SW 1271 (cell line): ENCODE measurements at regions not wholly inside any gene's neighbourhood (a gene's known extent, or its start where the extent isn't known, plus 50 kb on each side); places are given as distances from the start of the nearest gene placed in this dataset.
"Not testable (repeated sequence)": the region's sequence is repeated elsewhere in the genome, so short reads cannot be mapped to it uniquely, and the experiment has no call there.

Experiments
- DNase-seq, 2 experiments: peaks; one replicate each; lab custom pipeline; 2025; lab: John Stamatoyannopoulos, UW

GRCh38 chr7:34207810-34208209 lies 302.5 kb downstream of the BMPER start:
- DNase-seq, result no peak

GRCh38 chr7:34208878-34209621 lies 303.7 kb downstream of the BMPER start:
- DNase-seq, result no peak

GRCh38 chr7:34211018-34211417 lies 305.7 kb downstream of the BMPER start:
- DNase-seq, result no peak

- no peak for DNase-seq
Observed at GRCh38 chr7:34217972-34218371, 312.6 kb downstream of the BMPER start.

GRCh38 chr7:34219153-34219718 lies 313.9 kb downstream of the BMPER start:
- DNase-seq, result no peak

GRCh38 chr7:34220506-34221185 lies 315.3 kb downstream of the BMPER start:
- DNase-seq, result no peak

GRCh38 chr7:34222316-34222715 lies 317.0 kb downstream of the BMPER start:
- no peak for DNase-seq

- DNase-seq, result no peak
Observed at GRCh38 chr7:34222722-34223121, 317.4 kb downstream of the BMPER start.

GRCh38 chr7:34224281-34224680 lies 318.9 kb downstream of the BMPER start:
- no peak for DNase-seq

GRCh38 chr7:34225193-34225592 lies 319.9 kb downstream of the BMPER start:
- no peak for DNase-seq

- no peak for DNase-seq
Observed at GRCh38 chr7:34227525-34227924, 322.2 kb downstream of the BMPER start.

GRCh38 chr7:34235101-34235500 lies 329.8 kb downstream of the BMPER start:
- not testable (repeated sequence) for DNase-seq

GRCh38 chr7:34236057-34236456 lies 330.7 kb downstream of the BMPER start:
- no peak for DNase-seq

- DNase-seq, result no peak
Observed at GRCh38 chr7:34236839-34237492, 331.6 kb downstream of the BMPER start.

GRCh38 chr7:34237493-34237849 lies 332.1 kb downstream of the BMPER start:
- no peak for DNase-seq

GRCh38 chr7:34240417-34240816 lies 335.1 kb downstream of the BMPER start:
- DNase-seq, result no peak

- DNase-seq, result no peak
Observed at GRCh38 chr7:34242391-34242790, 337.1 kb downstream of the BMPER start.

- no peak for DNase-seq
Observed at GRCh38 chr7:34245246-34245645, 339.9 kb downstream of the BMPER start.

GRCh38 chr7:34247468-34247867 lies 342.1 kb downstream of the BMPER start:
- DNase-seq, result no peak

GRCh38 chr7:34249192-34249591 lies 343.9 kb downstream of the BMPER start:
- no peak for DNase-seq

- peak; percentile 36 to 77 for DNase-seq
Observed at GRCh38 chr7:34260279-34260678, 354.9 kb downstream of the BMPER start.

GRCh38 chr7:34263168-34263567 lies 357.8 kb downstream of the BMPER start:
- no peak for DNase-seq

- no peak for DNase-seq
Observed at GRCh38 chr7:34269084-34269483, 363.7 kb downstream of the BMPER start.
